ENCODE measurements at regions not wholly inside any gene's neighbourhood (a gene's known extent, or its start where the extent isn't known, plus 50 kb on each side); places are given as distances from the start of the nearest gene placed in this dataset.
"Not testable (repeated sequence)": the region's sequence is repeated elsewhere in the genome, so short reads cannot be mapped to it uniquely, and the experiment has no call there.

DNA sequence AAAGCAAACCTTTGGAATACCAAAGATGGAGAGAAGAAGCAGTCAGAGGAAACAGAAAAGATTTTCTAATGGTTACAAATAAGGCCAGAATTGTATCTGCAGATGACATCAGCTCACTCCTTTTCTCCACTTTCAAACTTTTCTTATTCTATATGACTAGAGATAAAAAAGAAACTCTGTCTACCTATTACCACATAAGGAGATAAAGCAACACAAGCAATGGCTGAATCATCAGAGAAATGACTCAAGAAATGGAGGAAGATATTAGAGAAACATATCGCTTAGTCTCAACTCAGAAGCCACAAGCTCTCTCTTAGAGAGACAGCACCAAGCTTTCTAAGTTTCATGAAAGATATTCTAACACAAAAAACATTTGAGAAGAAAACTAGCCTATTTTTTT lies 784.0 kb downstream of the ZPLD1 start:
- H3K9me3 Mint-ChIP-seq = no peaks in the 10 kb centered on the region
- no peak overlapping the region for H3K4me3 Mint-ChIP-seq

DNA sequence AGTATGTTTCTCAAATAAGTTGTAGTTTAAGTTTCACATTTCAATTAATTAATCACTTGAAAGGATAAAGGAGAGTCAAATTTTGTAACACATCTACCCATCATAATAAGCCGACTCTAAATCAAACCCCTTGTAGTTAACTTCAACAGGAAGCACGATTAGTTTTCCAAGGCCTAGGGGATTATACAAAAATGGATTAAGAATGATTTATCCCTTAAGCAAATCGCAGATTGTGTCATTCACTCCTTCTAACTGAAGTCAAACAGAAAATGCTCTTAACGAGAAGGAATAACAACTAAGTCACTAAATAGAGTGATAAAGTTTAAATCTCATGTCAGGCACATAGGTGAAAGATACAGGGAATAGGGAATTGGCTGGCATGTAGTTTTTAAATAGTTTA lies 792.8 kb downstream of the ZPLD1 start:
- TF ChIP-seq, protein P1, sequence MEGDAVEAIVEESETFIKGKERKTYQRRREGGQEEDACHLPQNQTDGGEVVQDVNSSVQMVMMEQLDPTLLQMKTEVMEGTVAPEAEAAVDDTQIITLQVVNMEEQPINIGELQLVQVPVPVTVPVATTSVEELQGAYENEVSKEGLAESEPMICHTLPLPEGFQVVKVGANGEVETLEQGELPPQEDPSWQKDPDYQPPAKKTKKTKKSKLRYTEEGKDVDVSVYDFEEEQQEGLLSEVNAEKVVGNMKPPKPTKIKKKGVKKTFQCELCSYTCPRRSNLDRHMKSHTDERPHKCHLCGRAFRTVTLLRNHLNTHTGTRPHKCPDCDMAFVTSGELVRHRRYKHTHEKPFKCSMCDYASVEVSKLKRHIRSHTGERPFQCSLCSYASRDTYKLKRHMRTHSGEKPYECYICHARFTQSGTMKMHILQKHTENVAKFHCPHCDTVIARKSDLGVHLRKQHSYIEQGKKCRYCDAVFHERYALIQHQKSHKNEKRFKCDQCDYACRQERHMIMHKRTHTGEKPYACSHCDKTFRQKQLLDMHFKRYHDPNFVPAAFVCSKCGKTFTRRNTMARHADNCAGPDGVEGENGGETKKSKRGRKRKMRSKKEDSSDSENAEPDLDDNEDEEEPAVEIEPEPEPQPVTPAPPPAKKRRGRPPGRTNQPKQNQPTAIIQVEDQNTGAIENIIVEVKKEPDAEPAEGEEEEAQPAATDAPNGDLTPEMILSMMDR (IDR thresholded peaks at IDR 0.05; ENCODE audit: unreplicated experiment in 3 of 3) = no peak
- Mint-ChIP-seq H3K36me3 (ENCODE audit: low read depth) (no peaks in the 10 kb centered on the region), H3K27ac (no peak overlapping the region), H3K4me1 (no peaks in the 10 kb centered on the region), H3K9me3 (no peaks in the 10 kb centered on the region), H3K27me3 (ENCODE audit: low read depth) (no peaks in the 10 kb centered on the region), H3K4me3 (no peak overlapping the region)

More for the DNA sequence above, 784.0 kb downstream of the ZPLD1 start:
- TF ChIP-seq, protein P1 (IDR thresholded peaks at IDR 0.05; ENCODE audit: unreplicated experiment in 3 of 3) = no peak
- no peaks in the 10 kb centered on the region for H3K36me3 Mint-ChIP-seq (ENCODE audit: low read depth)
- H3K4me1 Mint-ChIP-seq = no peaks in the 10 kb centered on the region
- no peak overlapping the region for H3K27ac Mint-ChIP-seq
- no peaks in the 10 kb centered on the region for H3K27me3 Mint-ChIP-seq (ENCODE audit: low read depth)

DNA sequence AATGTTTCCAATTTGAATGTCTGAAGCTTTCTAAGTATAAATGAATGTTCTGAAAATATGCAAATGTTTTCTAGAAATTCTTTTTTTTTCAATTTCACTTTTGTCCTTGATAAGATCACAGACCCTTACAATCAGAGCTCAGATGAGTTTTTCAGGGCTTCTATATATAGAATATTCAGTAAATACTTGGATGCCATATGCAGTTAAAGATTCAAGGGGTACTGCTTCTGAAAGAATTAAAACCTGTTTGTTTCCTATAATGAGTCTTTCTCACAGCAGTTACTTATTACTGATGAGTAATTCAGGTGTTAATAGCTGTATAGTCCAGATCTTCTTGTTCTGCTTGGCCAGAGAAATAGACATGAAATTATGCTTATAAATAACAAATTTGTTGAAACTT lies 812.6 kb downstream of the ZPLD1 start:
- Mint-ChIP-seq H3K36me3 (ENCODE audit: low read depth) (no peaks in the 10 kb centered on the region), H3K27ac (no peak overlapping the region), H3K4me1 (no peaks in the 10 kb centered on the region), H3K9me3 (peaks cover 7% of the 10 kb centered on the region), H3K4me3 (no peak overlapping the region), H3K27me3 (ENCODE audit: low read depth) (no peaks in the 10 kb centered on the region)
- TF ChIP-seq, protein P1 (IDR thresholded peaks at IDR 0.05; ENCODE audit: unreplicated experiment in 3 of 3) = no peak

DNA sequence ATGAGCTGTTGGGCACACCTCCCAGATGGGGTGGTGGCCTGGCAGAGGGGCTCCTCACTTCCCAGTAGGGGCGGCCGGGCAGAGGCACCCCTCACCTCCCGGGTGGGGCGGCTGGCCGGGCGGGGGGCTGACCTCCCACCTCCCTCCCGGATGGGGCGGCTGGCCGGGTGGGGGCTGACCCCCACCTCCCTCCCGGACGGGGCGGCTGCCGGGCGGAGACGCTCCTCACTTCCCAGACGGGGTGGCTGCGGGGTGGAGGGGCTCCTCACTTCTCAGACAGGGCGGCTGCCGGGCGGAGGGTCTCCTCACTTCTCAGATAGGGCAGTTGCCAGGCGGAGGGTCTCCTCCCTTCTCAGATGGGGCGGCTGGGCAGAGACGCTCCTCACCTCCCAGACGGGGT lies 820.0 kb downstream of the ZPLD1 start:
- H3K4me1 Mint-ChIP-seq; H3K36me3 Mint-ChIP-seq (ENCODE audit: low read depth); H3K4me3 Mint-ChIP-seq; H3K27me3 Mint-ChIP-seq (ENCODE audit: low read depth); H3K27ac Mint-ChIP-seq: not testable (repeated sequence)
- H3K9me3 Mint-ChIP-seq = peaks cover 12% of the 10 kb centered on the region

DNA sequence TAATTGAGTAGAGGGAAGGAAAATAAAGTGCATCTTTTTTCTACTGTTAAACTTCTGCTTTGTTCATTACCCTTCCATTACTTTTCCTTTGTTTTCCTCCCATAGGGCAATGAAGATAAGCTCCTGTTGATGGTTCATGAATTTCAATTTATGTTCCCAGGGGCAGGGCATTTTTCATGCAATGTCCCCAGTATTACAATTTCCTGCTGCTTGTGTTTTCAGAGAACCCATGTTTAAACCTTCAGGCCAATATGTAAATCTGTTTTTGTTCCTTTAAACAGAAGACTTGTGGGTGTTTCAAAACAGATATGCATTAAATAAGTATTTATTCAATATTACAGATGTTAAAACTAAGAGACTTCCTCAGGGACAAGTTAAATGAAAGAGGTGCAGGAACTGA lies 834.5 kb downstream of the ZPLD1 start:
- no peak overlapping the region for H3K27ac Mint-ChIP-seq
- TF ChIP-seq, protein P1 (IDR thresholded peaks at IDR 0.05; ENCODE audit: unreplicated experiment in 3 of 3) = no peak
- no peaks in the 10 kb centered on the region for H3K27me3 Mint-ChIP-seq (ENCODE audit: low read depth)
- no peak overlapping the region for H3K4me3 Mint-ChIP-seq
- peaks cover 20% of the 10 kb centered on the region for H3K9me3 Mint-ChIP-seq
- H3K4me1 Mint-ChIP-seq = no peaks in the 10 kb centered on the region
- H3K36me3 Mint-ChIP-seq (ENCODE audit: low read depth) = no peaks in the 10 kb centered on the region

DNA sequence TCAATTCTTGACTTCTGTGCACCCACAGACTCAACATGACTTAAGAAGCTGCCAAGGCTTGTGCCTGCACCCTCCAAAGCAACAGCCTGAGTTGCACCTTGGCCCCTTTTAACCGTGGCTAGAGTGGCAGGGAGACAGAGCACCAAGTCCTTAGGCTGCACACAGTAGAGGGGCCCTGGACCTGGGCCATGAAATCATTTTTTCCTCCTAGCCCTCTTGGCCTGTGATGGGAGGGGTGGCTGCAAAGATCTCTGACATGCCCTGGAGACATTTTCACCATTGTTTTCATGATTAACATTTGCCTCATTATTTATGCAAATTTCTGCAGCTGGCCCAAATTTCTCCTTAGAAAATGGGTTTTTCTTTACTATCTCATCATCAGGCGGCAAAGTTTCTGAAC lies 836.8 kb downstream of the ZPLD1 start:
- Mint-ChIP-seq H3K27me3 (ENCODE audit: low read depth) (no peaks in the 10 kb centered on the region), H3K9me3 (peaks cover 29% of the 10 kb centered on the region), H3K27ac (no peak overlapping the region), H3K4me1 (no peaks in the 10 kb centered on the region), H3K4me3 (no peak overlapping the region), H3K36me3 (ENCODE audit: low read depth) (no peaks in the 10 kb centered on the region)
- TF ChIP-seq, protein P1 (IDR thresholded peaks at IDR 0.05; ENCODE audit: unreplicated experiment in 3 of 3) = no peak
